GM18517 (cell line): ENCODE measurements at regions not wholly inside any gene's neighbourhood (a gene's known extent, or its start where the extent isn't known, plus 50 kb on each side); places are given as distances from the start of the nearest gene placed in this dataset.
"Not testable (repeated sequence)": the region's sequence is repeated elsewhere in the genome, so short reads cannot be mapped to it uniquely, and the experiment has no call there.

Experiments
- ATAC-seq: cut with Tn5 transposase; IDR thresholded peaks from one replicate; pipeline ENCODE4 v1.9.1; 2021; ENCODE audit warnings: mild to moderate bottlenecking, moderate library complexity; ENCODE audit not compliant: unreplicated experiment

- no peak for ATAC-seq
These were observed 292.7 kb upstream of the SLC39A10 start for GRCh38 chr2:195364015-195364965.

GRCh38 chr2:195363496-195363895, 293.5 kb upstream of the SLC39A10 start:
- no peak for ATAC-seq

- no peak for ATAC-seq
These were observed 296.8 kb upstream of the SLC39A10 start for GRCh38 chr2:195360242-195360641.

GRCh38 chr2:195359043-195359735, 297.8 kb upstream of the SLC39A10 start:
- no peak for ATAC-seq

GRCh38 chr2:195356920-195357440, 300.0 kb upstream of the SLC39A10 start:
- ATAC-seq, result no peak

GRCh38 chr2:195356026-195356425, 301.0 kb upstream of the SLC39A10 start:
- no peak for ATAC-seq

- no peak for ATAC-seq
These were observed 304.4 kb upstream of the SLC39A10 start for GRCh38 chr2:195352581-195352980.

GRCh38 chr2:195343942-195344530, 313.0 kb upstream of the SLC39A10 start:
- ATAC-seq, result no peak

- ATAC-seq, result peak; percentile 59
These were observed 313.5 kb upstream of the SLC39A10 start for GRCh38 chr2:195343540-195343939.

- ATAC-seq, result no peak
These were observed 315.0 kb upstream of the SLC39A10 start for GRCh38 chr2:195342061-195342460.

- no peak for ATAC-seq
These were observed 318.2 kb upstream of the SLC39A10 start for GRCh38 chr2:195338856-195339255.

GRCh38 chr2:195337597-195337996, 319.4 kb upstream of the SLC39A10 start:
- ATAC-seq, result no peak

GRCh38 chr2:195333869-195334268, 323.2 kb upstream of the SLC39A10 start:
- no peak for ATAC-seq

GRCh38 chr2:195331966-195332365, 325.1 kb upstream of the SLC39A10 start:
- ATAC-seq, result no peak

GRCh38 chr2:195331129-195331528, 325.9 kb upstream of the SLC39A10 start:
- no peak for ATAC-seq

GRCh38 chr2:195330513-195330956, 326.5 kb upstream of the SLC39A10 start:
- no peak for ATAC-seq

GRCh38 chr2:195329784-195330183, 327.2 kb upstream of the SLC39A10 start:
- ATAC-seq, result not testable (repeated sequence)

- no peak for ATAC-seq
These were observed 330.5 kb upstream of the SLC39A10 start for GRCh38 chr2:195326537-195326936.

- ATAC-seq, result no peak
These were observed 334.7 kb upstream of the SLC39A10 start for GRCh38 chr2:195322324-195322723.

- peak; percentile 82 for ATAC-seq
These were observed 336.5 kb upstream of the SLC39A10 start for GRCh38 chr2:195320413-195320973.
